ENCODE measurements at regions not wholly inside any gene's neighbourhood (a gene's known extent, or its start where the extent isn't known, plus 50 kb on each side); places are given as distances from the start of the nearest gene placed in this dataset.

GRCh38 chr7:41504214-41504980 lies 198.5 kb downstream of the INHBA start:
- no peak for TF ChIP-seq RCOR1 (IDR thresholded peaks at IDR 0.05; ENCODE audit: low read length)
- TF ChIP-seq GATA2 (CRISPR knock-in tag; IDR thresholded peaks at IDR 0.05) = no peak
- TF ChIP-seq CTCF (IDR thresholded peaks at IDR 0.05) = no peak
- TF ChIP-seq NFIC (IDR thresholded peaks at IDR 0.05; ENCODE audit: borderline replicate concordance) = no peak
- TF ChIP-seq IRF3 (IDR thresholded peaks at IDR 0.05; ENCODE audit: low read depth, low read length) = no peak
- no peak for TF ChIP-seq POLR2AphosphoS5 (IDR thresholded peaks at IDR 0.05; ENCODE audit: low read depth, low read length)
- no peak for TF ChIP-seq YY1 (IDR thresholded peaks at IDR 0.05; ENCODE audit: low read depth)
- TF ChIP-seq USF2 (IDR thresholded peaks at IDR 0.05; ENCODE audit: borderline replicate concordance, low read depth, low read length) = no peak
- TF ChIP-seq TCF12 (IDR thresholded peaks at IDR 0.05) = no peak

Measured in SK-N-SH (cell line).